ENCODE measurements at regions not wholly inside any gene's neighbourhood (a gene's known extent, or its start where the extent isn't known, plus 50 kb on each side); places are given as distances from the start of the nearest gene placed in this dataset.

DNA sequence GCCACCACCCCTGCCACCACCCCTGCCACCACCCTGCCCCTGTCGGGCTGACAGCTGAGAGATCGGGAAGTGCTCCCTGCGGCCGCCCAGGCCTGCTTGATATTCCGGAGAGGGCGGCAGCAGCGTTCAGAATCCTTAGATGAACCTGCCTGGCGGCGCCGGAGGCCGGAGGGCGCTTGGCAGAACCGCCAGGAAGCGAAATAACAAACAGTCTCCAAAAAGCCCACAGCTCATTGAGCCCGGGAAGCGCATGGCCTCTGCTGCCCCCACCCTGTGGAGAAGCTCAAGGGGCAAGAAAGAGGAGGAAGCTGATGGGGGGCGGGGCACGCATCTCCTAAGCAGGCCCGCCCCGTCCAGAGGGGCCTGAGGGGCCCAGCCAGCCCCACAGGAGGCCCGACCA, 92.2 kb upstream of the MBOAT2 start:
- Mint-ChIP-seq H3K27me3 (peaks cover 17% of the 10 kb centered on the region), H3K9me3 (no peaks in the 10 kb centered on the region), H3K36me3 (ENCODE audit: low read depth) (no peaks in the 10 kb centered on the region), H3K27ac (no peak overlapping the region), H3K4me3 (no peak overlapping the region), H3K4me1 (peaks cover 9% of the 10 kb centered on the region)
- DNase-seq: no peak
- POLR2A ChIA-PET: no interaction called here
- CTCF ChIA-PET: no interaction called here

DNA sequence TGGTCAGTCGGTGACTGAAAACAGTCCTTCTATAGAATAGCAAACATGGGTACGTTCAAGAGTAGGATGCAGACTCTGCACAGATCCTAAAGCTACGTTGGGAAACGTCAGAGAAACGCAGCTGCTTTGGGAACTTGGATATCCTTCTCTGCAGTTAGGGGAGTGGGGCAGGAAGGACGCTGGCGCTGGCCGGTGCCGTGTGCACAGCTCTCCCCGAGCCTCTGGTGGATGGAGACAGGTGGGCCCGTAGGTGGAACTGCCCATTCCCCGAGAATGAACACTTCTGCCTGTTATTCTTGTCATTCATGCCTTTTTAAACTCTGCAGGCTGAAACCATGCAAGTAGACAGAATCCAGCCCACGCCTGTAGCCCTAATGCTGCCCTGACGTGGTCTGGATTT, 91.7 kb upstream of the MBOAT2 start:
- Mint-ChIP-seq H3K9me3 (no peaks in the 10 kb centered on the region), H3K36me3 (ENCODE audit: low read depth) (no peaks in the 10 kb centered on the region), H3K4me3 (no peak overlapping the region), H3K27me3 (peaks cover 17% of the 10 kb centered on the region), H3K4me1 (peaks cover 9% of the 10 kb centered on the region), H3K27ac (no peak overlapping the region)
- ChIA-PET CTCF (no interaction called here), POLR2A (no interaction called here)
- no peak for DNase-seq

DNA sequence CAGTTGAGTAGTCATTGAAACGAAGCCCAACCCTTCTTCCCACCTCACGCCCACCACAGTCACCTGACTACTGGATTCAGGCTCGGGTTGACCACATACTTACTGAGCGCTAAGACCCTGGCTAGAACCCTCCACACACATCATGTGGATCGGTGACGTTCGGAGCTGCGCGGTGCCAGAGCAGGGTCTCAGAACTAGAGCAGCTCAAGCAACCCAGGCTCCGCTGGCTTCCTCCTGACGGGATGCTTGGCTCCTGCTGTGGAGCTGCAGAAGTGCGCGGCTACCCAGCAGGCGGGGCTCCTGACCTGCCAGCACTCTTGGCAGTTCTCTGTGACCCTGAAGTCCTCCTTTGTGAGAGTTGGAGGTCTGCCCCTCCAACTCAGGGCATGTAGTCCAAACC, 90.6 kb upstream of the MBOAT2 start:
- Mint-ChIP-seq H3K9me3 (no peaks in the 10 kb centered on the region), H3K4me1 (peaks cover 4% of the 10 kb centered on the region), H3K4me3 (no peak overlapping the region), H3K27ac (no peak overlapping the region), H3K36me3 (ENCODE audit: low read depth) (no peaks in the 10 kb centered on the region), H3K27me3 (peaks cover 19% of the 10 kb centered on the region)
- ChIA-PET POLR2A (no interaction called here), CTCF (no interaction called here)
- DNase-seq: no peak

DNA sequence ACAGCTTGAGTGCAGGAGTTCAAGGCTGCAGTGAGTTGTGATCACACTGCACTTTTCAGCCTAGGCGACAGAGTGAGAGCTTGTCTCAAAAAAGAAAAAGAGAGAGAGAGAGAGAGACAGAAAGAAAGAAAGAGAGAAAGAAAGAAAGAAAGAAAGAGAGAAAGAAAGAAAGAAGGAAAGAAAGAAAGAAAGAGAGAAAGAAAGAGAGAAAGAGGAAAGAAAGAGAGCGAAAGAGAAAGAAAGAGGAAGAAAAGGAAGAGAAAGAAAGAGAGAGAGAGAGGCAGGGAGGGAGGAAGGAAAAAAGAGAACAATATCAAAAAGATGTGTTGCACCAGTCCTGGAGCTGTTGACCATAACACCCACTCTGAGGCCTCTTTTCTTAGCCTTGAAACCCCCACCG, 89.8 kb upstream of the MBOAT2 start:
- ChIA-PET CTCF (no interaction called here), POLR2A (interaction anchor here (0.5 kb wide), 1 partner anchor 1041 kb away, joined by 3 read pairs; no protein-coding TSS in a partner anchor)
- Mint-ChIP-seq H3K4me3 (no peak overlapping the region), H3K9me3 (no peaks in the 10 kb centered on the region), H3K27ac (no peak overlapping the region), H3K4me1 (no peaks in the 10 kb centered on the region), H3K27me3 (peaks cover 19% of the 10 kb centered on the region), H3K36me3 (ENCODE audit: low read depth) (no peaks in the 10 kb centered on the region)
- no peak for DNase-seq

DNA sequence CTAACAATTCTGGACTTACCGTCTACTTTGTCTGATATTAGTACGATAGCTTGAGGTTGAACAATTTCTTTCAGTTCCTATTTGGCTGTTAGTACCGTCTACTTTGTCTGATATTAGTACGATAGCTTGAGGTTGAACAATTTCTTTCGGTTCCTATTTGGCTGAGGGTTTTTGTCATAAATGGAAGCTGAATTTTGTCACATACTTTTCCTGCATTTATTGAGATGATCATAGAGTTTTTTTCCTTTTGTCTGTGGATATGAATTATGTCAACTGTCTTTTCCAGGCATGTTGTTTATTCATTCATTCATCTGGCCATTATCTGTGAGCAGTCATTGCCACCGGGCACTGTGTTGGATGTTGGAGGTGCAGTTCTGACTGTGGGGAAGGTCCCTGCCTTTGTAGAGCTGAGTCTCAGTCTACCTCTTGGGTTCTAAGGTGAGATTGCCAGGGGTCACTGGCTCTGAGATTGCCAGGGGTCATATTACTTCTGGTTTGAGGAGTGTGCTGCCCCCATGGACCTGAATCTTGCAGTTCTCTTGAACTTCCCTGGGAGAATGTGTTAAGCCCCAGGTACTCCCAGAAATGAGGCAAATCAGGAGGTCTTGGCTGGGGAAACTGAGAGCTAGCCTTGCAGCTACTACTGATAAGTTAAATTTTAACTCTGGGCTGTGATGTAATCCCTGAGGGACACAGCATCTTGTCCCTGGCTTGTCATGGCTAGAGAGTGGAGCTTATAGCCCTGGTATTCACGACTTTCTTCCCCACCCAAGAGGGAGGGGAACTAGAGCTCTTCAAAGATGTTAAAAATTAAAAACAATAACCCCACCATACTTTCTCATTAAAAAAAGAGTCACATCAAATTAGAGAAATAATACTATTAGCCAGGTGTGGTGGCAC, 89.1 kb upstream of the MBOAT2 start:
- Mint-ChIP-seq H3K36me3 (ENCODE audit: low read depth) (no peaks in the 10 kb centered on the region), H3K9me3 (no peaks in the 10 kb centered on the region), H3K4me1 (no peaks in the 10 kb centered on the region), H3K4me3 (no peak overlapping the region), H3K27me3 (peaks cover 20% of the 10 kb centered on the region), H3K27ac (no peak overlapping the region)
- POLR2A ChIA-PET: interaction anchor here (0.5 kb wide), 1 partner anchor 1041 kb away, joined by 3 read pairs; no protein-coding TSS in a partner anchor
- CTCF ChIA-PET: interaction anchor here (1.4 kb wide), 1 partner anchor 11 kb away, joined by 3 read pairs; no protein-coding TSS in a partner anchor
- DNase-seq: no peak

DNA sequence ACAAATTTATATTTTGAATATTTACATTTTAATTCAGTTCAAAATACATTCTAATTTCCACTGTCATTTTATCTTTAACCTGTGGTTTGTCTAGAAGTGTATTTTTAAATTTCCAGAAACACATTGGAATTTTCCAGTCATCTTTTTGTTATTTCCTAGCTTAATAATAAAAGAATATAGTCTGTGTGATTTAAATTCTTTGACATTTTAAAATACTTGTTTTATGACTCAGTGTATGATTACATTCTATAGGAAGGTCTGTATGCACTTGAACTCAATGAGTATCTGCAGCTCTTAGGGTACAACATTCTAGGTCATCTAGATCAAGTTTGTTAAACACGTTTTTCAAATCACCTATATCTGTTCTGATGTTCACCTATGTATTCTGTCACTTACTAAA, 88.3 kb upstream of the MBOAT2 start:
- CTCF ChIA-PET: interaction anchor here (1.4 kb wide), 1 partner anchor 11 kb away, joined by 3 read pairs; no protein-coding TSS in a partner anchor
- H3K27me3 Mint-ChIP-seq: peaks cover 20% of the 10 kb centered on the region
- H3K36me3 Mint-ChIP-seq (ENCODE audit: low read depth): no peaks in the 10 kb centered on the region

DNA sequence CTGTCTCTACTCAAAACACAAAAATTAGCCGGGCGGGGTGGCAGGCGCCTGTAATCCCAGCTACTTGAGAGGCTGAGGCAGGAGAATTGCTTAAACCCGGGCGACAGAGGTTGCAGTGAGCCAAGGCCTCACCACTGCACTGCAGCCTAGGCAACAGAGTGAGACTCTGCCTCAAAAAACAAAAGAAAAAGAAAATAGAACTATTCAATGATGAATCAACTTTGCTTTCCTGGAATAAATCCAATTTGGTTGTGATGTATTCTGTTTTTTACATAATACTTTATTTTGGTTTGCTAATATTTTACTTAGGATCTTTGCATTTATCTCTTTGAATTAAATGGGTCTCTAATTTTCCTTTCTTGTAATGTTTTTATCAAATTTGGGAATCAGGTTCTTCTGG, 86.3 kb upstream of the MBOAT2 start:
- H3K9me3 Mint-ChIP-seq: no peaks in the 10 kb centered on the region
- H3K4me1 Mint-ChIP-seq: no peaks in the 10 kb centered on the region
- ChIA-PET CTCF (no interaction called here), POLR2A (no interaction called here)
- H3K27me3 Mint-ChIP-seq: peaks cover 16% of the 10 kb centered on the region
- no peak overlapping the region for H3K27ac Mint-ChIP-seq
- DNase-seq: no peak
- no peak overlapping the region for H3K4me3 Mint-ChIP-seq
- no peaks in the 10 kb centered on the region for H3K36me3 Mint-ChIP-seq (ENCODE audit: low read depth)

More for the DNA sequence above, 88.3 kb upstream of the MBOAT2 start:
- Mint-ChIP-seq H3K4me1 (no peaks in the 10 kb centered on the region), H3K4me3 (no peak overlapping the region), H3K9me3 (no peaks in the 10 kb centered on the region), H3K27ac (no peak overlapping the region)
- POLR2A ChIA-PET: no interaction called here
- no peak for DNase-seq

DNA sequence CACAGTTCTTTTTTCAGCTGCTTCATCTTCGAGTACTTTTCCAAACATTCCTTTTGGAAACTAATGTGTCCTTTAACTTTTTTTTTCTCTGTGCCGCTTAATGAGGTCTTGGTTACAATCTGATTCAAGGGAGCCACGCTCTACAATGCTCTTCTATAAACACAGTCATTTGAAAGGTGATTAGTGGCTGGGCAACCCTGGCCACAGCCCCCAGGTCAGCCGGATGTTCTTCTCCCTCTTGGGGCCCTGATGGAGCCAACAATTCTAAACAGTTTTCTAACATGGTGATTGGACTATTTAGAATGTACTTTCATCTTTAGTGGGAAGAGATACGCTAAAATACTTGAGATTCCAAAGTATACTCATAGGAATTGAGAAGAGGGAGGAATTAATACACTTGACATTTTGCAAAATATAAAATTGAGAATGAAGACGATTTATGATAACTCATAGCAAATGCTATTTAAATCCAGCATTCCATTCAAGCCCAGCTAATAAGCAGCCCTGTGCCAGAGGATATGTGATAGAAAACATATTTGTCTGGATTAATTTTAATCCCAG, 83.7 kb upstream of the MBOAT2 start:
- Mint-ChIP-seq H3K4me3 (no peak overlapping the region), H3K4me1 (no peaks in the 10 kb centered on the region), H3K36me3 (ENCODE audit: low read depth) (no peaks in the 10 kb centered on the region), H3K9me3 (peaks cover 2% of the 10 kb centered on the region), H3K27me3 (peaks cover 6% of the 10 kb centered on the region), H3K27ac (no peak overlapping the region)
- ChIA-PET POLR2A (no interaction called here), CTCF (interaction anchor here (0.6 kb wide), 1 partner anchor 173 kb away, joined by 4 read pairs; no protein-coding TSS in a partner anchor)
- DNase-seq: no peak

DNA sequence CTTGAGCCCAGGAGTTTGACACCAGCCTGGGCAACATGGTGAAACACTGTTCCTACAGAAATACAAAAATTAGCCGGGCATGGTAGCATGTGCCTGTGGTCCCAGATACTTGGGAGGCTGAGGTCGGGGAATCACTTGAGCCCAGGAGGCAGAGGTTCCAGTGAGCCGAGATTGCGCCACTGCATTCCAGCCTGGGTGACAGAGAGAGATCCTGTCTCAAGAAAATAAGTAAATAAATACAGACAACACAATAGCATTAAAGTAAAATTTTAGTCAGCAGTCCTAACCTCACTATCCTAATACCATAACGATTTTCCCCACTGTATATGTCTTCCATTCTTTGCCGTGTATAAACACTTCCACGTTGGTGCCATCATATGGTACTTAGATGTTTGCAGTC, 83.0 kb upstream of the MBOAT2 start:
- H3K27ac Mint-ChIP-seq: no peak overlapping the region
- no peaks in the 10 kb centered on the region for H3K36me3 Mint-ChIP-seq (ENCODE audit: low read depth)
- peaks cover 6% of the 10 kb centered on the region for H3K9me3 Mint-ChIP-seq
- peaks cover 4% of the 10 kb centered on the region for H3K27me3 Mint-ChIP-seq
- ChIA-PET CTCF (interaction anchor here (0.6 kb wide), 1 partner anchor 172 kb away, joined by 4 read pairs; no protein-coding TSS in a partner anchor), POLR2A (no interaction called here)
- no peak overlapping the region for H3K4me3 Mint-ChIP-seq
- DNase-seq: no peak
- H3K4me1 Mint-ChIP-seq: no peaks in the 10 kb centered on the region

DNA sequence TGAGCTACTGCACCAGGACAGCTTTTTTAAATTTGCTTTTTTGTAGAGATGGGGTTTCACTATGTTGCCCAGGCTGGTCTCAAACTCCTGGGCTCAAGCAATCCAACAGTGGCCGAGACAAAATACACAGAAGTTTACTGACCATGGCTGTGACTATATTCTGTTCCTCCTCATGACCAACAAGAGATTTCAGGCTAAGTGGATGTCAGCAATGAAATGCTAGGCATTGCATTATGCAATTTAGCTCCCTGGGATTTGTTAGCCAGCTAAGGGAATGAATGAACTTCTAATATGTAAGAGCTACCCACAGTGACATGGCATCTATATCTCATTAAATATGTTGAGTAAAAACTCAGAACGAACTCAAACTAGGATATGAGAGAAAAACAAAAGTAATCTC, 81.9 kb upstream of the MBOAT2 start:
- H3K27me3 Mint-ChIP-seq: peaks cover 7% of the 10 kb centered on the region
- H3K4me3 Mint-ChIP-seq: no peak overlapping the region
- H3K27ac Mint-ChIP-seq: no peak overlapping the region
- no peak for DNase-seq
- POLR2A ChIA-PET: no interaction called here
- peaks cover 9% of the 10 kb centered on the region for H3K9me3 Mint-ChIP-seq
- no peaks in the 10 kb centered on the region for H3K4me1 Mint-ChIP-seq
- CTCF ChIA-PET: no interaction called here
- no peaks in the 10 kb centered on the region for H3K36me3 Mint-ChIP-seq (ENCODE audit: low read depth)

DNA sequence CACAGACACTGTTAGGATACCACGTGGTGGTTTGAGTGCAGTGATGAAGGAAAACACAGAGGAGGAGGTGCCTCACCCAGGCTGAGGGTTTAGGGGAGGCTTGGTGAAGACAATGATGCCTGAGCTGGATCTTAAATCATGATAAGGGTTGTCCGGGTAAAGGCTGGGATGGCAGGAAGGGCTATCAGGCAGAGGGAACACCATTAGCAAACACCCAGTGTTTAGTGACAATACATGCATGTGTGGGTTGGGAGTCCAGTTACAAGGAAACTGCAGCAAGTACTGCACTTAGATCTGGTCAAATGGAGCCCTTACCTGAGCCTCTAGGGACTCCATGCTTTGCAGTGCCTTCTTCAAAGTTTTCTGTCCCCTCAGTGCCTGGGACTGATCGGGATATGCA, 79.8 kb upstream of the MBOAT2 start:
- Mint-ChIP-seq H3K27ac (no peak overlapping the region), H3K4me1 (no peaks in the 10 kb centered on the region), H3K4me3 (no peak overlapping the region), H3K36me3 (ENCODE audit: low read depth) (no peaks in the 10 kb centered on the region), H3K9me3 (peaks cover 9% of the 10 kb centered on the region), H3K27me3 (peaks cover 7% of the 10 kb centered on the region)
- no peak for DNase-seq
- ChIA-PET POLR2A (no interaction called here), CTCF (no interaction called here)

DNA sequence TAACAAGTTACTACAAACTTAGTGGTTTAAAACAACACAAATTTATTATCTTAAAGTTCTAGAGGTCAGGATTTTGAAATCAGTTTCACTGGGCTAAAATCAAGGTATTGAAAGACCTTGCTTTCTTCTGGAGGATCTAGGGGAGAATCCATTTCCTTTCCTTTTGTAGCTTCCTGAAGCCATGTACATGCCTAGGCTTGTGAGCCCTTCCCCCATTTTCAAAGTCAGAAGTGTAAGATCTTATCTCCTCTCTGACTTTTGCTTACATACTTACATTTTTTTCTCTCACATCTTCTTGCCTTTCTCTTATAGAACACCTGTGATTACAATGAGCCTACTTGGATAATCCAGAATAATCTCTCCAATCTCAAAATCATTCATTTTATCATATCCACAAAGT, 78.7 kb upstream of the MBOAT2 start:
- Mint-ChIP-seq H3K27ac (no peak overlapping the region), H3K36me3 (ENCODE audit: low read depth) (no peaks in the 10 kb centered on the region), H3K4me3 (no peak overlapping the region), H3K27me3 (peaks cover 5% of the 10 kb centered on the region), H3K4me1 (no peaks in the 10 kb centered on the region), H3K9me3 (peaks cover 9% of the 10 kb centered on the region)
- CTCF ChIA-PET: no interaction called here
- POLR2A ChIA-PET: no interaction called here
- DNase-seq: no peak

DNA sequence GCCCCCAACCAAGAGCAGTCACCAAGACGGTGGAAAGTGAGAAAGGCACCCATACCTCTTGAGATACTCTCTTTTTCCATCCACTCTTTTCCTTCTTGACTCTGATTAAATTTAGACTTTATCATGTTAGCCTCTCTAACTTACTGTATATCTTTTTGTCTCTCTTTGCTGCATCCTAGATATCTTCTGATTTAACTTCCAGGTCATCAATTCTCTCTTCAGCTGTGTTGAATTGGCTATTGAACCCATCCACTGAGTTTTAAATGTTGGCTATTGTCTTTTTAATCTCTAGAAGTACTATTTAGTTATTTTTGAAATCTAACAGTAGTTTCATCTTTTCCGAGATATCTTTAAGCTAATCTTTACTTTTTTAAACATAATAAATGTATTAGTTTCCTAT, 78.3 kb upstream of the MBOAT2 start:
- H3K27ac Mint-ChIP-seq: no peak overlapping the region

More for the DNA sequence above, 78.3 kb upstream of the MBOAT2 start:
- peaks cover 9% of the 10 kb centered on the region for H3K9me3 Mint-ChIP-seq
- CTCF ChIA-PET: no interaction called here
- no peaks in the 10 kb centered on the region for H3K36me3 Mint-ChIP-seq (ENCODE audit: low read depth)
- DNase-seq: no peak
- H3K27me3 Mint-ChIP-seq: peaks cover 5% of the 10 kb centered on the region
- no peaks in the 10 kb centered on the region for H3K4me1 Mint-ChIP-seq
- no peak overlapping the region for H3K4me3 Mint-ChIP-seq
- POLR2A ChIA-PET: no interaction called here
